Activated naive CD4-positive, alpha-beta T cell treated with anti-CD3 and anti-CD28 coated beads, Interleukin-2, amount 10 ng/mL, durations not matched to agents 7 days and 5 days (primary cell): ENCODE measurements at regions not wholly inside any gene's neighbourhood (a gene's known extent, or its start where the extent isn't known, plus 50 kb on each side); places are given as distances from the start of the nearest gene placed in this dataset.

ENCODE experiments used
- CTCF ChIA-PET: fragments of 350-600 bp; sonication (Branson Sonifier 250); formaldehyde crosslinking; loops from one replicate; lab custom pipeline; 2021; ENCODE audit warnings: antibody characterized with exemption; lab: Charles Lee
- DNase-seq: peaks from one replicate; pipeline ENCODE4 v3.0.0-alpha.2; 2020
- H3K27ac Mint-ChIP-seq: one replicate; pipeline ENCODE4 v1.8.0; 2021; ENCODE audit warnings: mild to moderate bottlenecking, moderate library complexity, mixed read lengths
- H3K27me3 Mint-ChIP-seq: one replicate; pipeline ENCODE4 v1.8.0; 2021; ENCODE audit warnings: mild to moderate bottlenecking, mixed read lengths
- H3K36me3 Mint-ChIP-seq: one replicate; pipeline ENCODE4 v1.8.0; 2021; ENCODE audit warnings: mixed read lengths
- H3K4me1 Mint-ChIP-seq: one replicate; pipeline ENCODE4 v1.8.0; 2021; ENCODE audit warnings: mixed read lengths
- H3K4me3 Mint-ChIP-seq: one replicate; pipeline ENCODE4 v1.8.0; 2021; ENCODE audit warnings: mild to moderate bottlenecking, moderate library complexity, mixed read lengths
- H3K9me3 Mint-ChIP-seq: one replicate; pipeline ENCODE4 v1.8.0; 2021; ENCODE audit warnings: mixed read lengths

GRCh38 chr10:111921821-111922220 lies 261.7 kb downstream of the GPAM start:
- H3K36me3 Mint-ChIP-seq, result no peaks in the 10 kb centered on the region
- no peak overlapping the region for H3K4me3 Mint-ChIP-seq
- H3K4me1 Mint-ChIP-seq, result no peaks in the 10 kb centered on the region
- CTCF ChIA-PET, result no interaction called here
- no peak for DNase-seq
- H3K27me3 Mint-ChIP-seq, result no peaks in the 10 kb centered on the region
- no peaks in the 10 kb centered on the region for H3K9me3 Mint-ChIP-seq
- H3K27ac Mint-ChIP-seq, result no peak overlapping the region

DNA sequence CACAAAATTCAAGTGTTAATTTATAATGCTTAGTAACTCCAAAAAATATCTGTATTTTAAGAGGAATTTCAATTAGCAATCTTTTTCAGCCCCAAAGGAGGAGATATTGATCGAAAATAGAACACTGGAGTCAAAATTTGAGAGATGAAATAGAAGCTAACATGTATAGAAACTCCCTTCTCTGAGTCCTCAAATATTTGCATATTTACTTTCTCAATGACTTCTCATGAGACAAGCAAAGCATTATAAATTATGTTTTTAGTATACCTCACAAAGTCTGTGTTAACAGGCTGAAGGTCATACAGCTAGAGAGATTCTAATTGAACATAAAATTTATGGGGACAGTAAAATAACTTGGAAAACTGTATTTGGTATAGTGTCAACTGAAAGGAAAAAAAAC lies 260.5 kb downstream of the GPAM start:
- CTCF ChIA-PET, result no interaction called here
- H3K9me3 Mint-ChIP-seq, result no peaks in the 10 kb centered on the region
- no peak overlapping the region for H3K4me3 Mint-ChIP-seq

GRCh38 chr10:111926286-111926685 lies 257.3 kb downstream of the GPAM start:
- H3K4me3 Mint-ChIP-seq, result no peak overlapping the region
- no peak overlapping the region for H3K27ac Mint-ChIP-seq
- CTCF ChIA-PET, result no interaction called here
- no peaks in the 10 kb centered on the region for H3K9me3 Mint-ChIP-seq
- no peaks in the 10 kb centered on the region for H3K27me3 Mint-ChIP-seq
- H3K4me1 Mint-ChIP-seq, result no peaks in the 10 kb centered on the region
- H3K36me3 Mint-ChIP-seq, result no peaks in the 10 kb centered on the region
- DNase-seq, result no peak

More for the DNA sequence above, 260.5 kb downstream of the GPAM start:
- no peak for DNase-seq
- H3K27me3 Mint-ChIP-seq, result no peaks in the 10 kb centered on the region
- no peak overlapping the region for H3K27ac Mint-ChIP-seq
- no peaks in the 10 kb centered on the region for H3K4me1 Mint-ChIP-seq
- H3K36me3 Mint-ChIP-seq, result no peaks in the 10 kb centered on the region

DNA sequence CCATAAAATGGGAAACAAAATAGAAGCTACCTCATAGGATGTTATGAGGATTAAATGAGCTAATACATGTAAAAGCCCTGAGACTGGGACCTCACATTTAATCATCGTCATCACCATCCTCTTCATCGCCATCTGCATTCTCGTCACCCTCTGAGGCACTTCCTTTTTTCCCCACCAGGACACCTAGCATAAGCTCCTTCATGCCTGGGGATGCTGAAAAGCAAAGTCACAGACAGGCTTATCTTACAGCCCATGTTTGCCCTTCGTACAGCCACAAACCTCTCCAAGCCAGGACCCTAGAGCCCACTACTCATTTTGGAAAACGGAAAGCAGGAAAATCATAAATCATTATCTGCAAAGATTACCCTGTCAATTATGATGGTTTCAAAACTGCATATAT lies 249.6 kb downstream of the GPAM start:
- Mint-ChIP-seq H3K9me3 (no peaks in the 10 kb centered on the region), H3K4me1 (no peaks in the 10 kb centered on the region), H3K36me3 (no peaks in the 10 kb centered on the region), H3K27me3 (no peaks in the 10 kb centered on the region), H3K27ac (no peak overlapping the region), H3K4me3 (no peak overlapping the region)
- DNase-seq, result no peak
- CTCF ChIA-PET, result no interaction called here

DNA sequence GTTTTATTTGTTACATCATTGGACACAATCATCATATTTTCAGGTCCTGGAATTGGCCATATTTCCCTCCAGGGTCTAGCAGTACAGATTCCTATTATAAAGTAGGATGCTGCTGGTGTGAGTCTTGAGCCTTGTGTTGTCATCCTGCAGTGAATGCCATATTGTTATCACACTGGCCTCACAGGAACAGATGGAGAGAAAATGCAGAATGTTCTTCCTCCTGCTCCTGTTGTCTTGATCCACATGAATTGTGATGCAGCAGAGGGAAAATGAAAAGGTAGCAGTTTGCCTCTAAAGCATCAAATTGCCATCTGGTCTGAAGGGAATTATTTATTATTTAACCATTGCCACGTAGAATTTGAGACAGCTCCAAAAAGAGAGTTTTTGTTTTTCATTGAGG lies 248.6 kb downstream of the GPAM start:
- DNase-seq, result no peak
- H3K9me3 Mint-ChIP-seq, result no peaks in the 10 kb centered on the region
- no peaks in the 10 kb centered on the region for H3K36me3 Mint-ChIP-seq
- no peak overlapping the region for H3K27ac Mint-ChIP-seq
- H3K4me1 Mint-ChIP-seq, result no peaks in the 10 kb centered on the region
- no peak overlapping the region for H3K4me3 Mint-ChIP-seq
- CTCF ChIA-PET, result no interaction called here
- no peaks in the 10 kb centered on the region for H3K27me3 Mint-ChIP-seq

DNA sequence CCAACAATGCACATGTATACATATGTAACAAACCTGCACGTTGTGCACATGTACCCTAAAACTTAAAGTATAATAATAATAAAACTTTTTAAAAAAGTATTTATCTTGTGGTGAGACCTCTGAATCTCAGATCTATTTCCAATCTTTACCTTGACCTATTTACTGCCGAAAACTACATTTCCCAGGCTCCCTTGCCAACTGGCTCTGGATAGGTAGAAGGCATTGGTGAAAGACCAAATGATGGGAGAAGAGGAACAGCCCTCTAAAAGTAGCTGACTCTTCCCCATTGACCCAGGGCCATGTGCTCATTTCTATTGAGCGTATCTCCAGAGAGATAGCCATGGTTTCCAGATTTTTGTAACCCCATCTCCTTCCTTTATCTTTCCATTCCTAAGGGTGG lies 247.4 kb downstream of the GPAM start:
- Mint-ChIP-seq H3K27ac (no peak overlapping the region), H3K4me3 (no peak overlapping the region), H3K9me3 (no peaks in the 10 kb centered on the region), H3K36me3 (no peaks in the 10 kb centered on the region), H3K4me1 (no peaks in the 10 kb centered on the region), H3K27me3 (no peaks in the 10 kb centered on the region)
- CTCF ChIA-PET, result no interaction called here
- DNase-seq, result no peak

- peaks cover 2% of the 10 kb centered on the region for H3K9me3 Mint-ChIP-seq
- no peaks in the 10 kb centered on the region for H3K27me3 Mint-ChIP-seq
- no peaks in the 10 kb centered on the region for H3K36me3 Mint-ChIP-seq
- CTCF ChIA-PET, result no interaction called here
- no peak overlapping the region for H3K4me3 Mint-ChIP-seq
- H3K4me1 Mint-ChIP-seq, result no peaks in the 10 kb centered on the region
- H3K27ac Mint-ChIP-seq, result no peak overlapping the region
- no peak for DNase-seq
Observed at GRCh38 chr10:111944331-111944730, 239.2 kb downstream of the GPAM start.

DNA sequence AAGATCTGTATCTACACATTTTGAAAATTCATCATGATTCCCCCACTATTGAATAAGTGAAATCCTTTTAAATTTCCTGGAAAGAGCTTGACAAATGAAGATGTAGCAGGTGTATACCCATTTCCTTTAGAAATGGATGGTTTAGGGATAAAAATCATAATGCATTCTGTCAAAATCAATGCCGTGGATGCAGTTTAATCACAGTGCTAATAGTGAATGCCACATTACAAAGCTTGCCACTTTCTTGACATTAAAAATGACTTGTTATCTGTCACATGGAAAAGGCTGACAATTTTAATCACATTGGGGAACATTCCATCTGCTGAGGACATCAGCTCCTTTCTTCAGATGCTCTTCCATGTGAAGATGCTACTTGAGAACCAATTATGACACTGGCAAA lies 229.6 kb downstream of the GPAM start:
- Mint-ChIP-seq H3K27ac (no peak overlapping the region), H3K4me3 (no peak overlapping the region), H3K9me3 (peaks cover 12% of the 10 kb centered on the region), H3K4me1 (no peaks in the 10 kb centered on the region), H3K27me3 (no peaks in the 10 kb centered on the region), H3K36me3 (no peaks in the 10 kb centered on the region)
- CTCF ChIA-PET, result no interaction called here
- no peak for DNase-seq

- peaks cover 12% of the 10 kb centered on the region for H3K9me3 Mint-ChIP-seq
- H3K36me3 Mint-ChIP-seq, result no peaks in the 10 kb centered on the region
- no peaks in the 10 kb centered on the region for H3K4me1 Mint-ChIP-seq
- no peak for DNase-seq
- H3K27ac Mint-ChIP-seq, result no peak overlapping the region
- CTCF ChIA-PET, result no interaction called here
- no peaks in the 10 kb centered on the region for H3K27me3 Mint-ChIP-seq
- H3K4me3 Mint-ChIP-seq, result no peak overlapping the region
Observed at GRCh38 chr10:111954386-111954785, 229.2 kb downstream of the GPAM start.

DNA sequence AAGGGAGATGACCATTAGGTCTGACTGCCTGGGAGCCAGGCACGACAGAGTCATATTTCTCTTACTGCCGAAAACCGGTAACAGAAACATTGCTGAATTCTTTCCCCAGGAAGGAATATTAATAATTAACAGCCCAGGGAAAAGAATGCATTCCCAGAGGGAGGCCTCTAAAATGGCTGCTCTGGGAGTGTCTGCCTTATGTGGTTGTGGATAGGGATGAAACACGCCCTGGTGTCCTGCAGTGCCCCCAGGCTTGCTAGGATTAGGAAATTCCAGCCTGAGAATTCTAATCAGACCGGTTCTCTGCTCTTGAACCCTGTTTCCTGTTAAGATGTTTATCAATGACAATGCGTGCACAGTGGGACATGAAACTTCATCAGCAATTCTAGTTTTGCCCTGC lies 226.7 kb downstream of the GPAM start:
- no peak overlapping the region for H3K4me3 Mint-ChIP-seq
- H3K27me3 Mint-ChIP-seq, result no peaks in the 10 kb centered on the region
- DNase-seq, result no peak
- H3K27ac Mint-ChIP-seq, result no peak overlapping the region
- H3K4me1 Mint-ChIP-seq, result no peaks in the 10 kb centered on the region
- peaks cover 12% of the 10 kb centered on the region for H3K9me3 Mint-ChIP-seq
- no peaks in the 10 kb centered on the region for H3K36me3 Mint-ChIP-seq
- CTCF ChIA-PET, result no interaction called here

GRCh38 chr10:111962951-111963350 lies 220.6 kb downstream of the GPAM start:
- H3K27ac Mint-ChIP-seq, result no peak overlapping the region
- no peak overlapping the region for H3K4me3 Mint-ChIP-seq
- H3K9me3 Mint-ChIP-seq, result peaks cover 3% of the 10 kb centered on the region
- H3K4me1 Mint-ChIP-seq, result no peaks in the 10 kb centered on the region
- CTCF ChIA-PET, result no interaction called here
- no peak for DNase-seq
- no peaks in the 10 kb centered on the region for H3K27me3 Mint-ChIP-seq
- H3K36me3 Mint-ChIP-seq, result no peaks in the 10 kb centered on the region

- Mint-ChIP-seq H3K36me3 (no peaks in the 10 kb centered on the region), H3K27me3 (no peaks in the 10 kb centered on the region), H3K27ac (no peak overlapping the region), H3K9me3 (peaks cover 3% of the 10 kb centered on the region), H3K4me1 (no peaks in the 10 kb centered on the region), H3K4me3 (no peak overlapping the region)
- CTCF ChIA-PET, result no interaction called here
- no peak for DNase-seq
Observed at GRCh38 chr10:111967116-111967515, 216.4 kb downstream of the GPAM start.

DNA sequence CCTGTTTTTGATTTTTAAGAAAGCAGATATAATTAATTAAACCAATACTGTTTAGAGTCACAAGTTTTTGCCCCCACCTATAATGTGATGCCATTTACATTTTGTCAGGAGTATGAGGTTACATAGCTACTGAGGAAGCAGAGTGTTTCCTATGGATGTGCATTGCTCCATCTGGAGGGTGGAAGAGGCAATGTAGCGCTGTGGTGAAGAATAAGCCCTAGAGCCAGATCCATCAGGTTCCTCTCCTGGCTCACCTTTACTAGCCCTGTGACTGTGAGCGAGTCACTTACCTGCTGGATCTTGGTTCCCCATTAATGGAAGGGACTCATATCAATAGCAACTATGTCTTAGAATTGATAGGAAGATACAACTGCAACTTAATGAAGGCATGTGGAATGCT lies 216.0 kb downstream of the GPAM start:
- H3K4me1 Mint-ChIP-seq, result no peaks in the 10 kb centered on the region

DNA sequence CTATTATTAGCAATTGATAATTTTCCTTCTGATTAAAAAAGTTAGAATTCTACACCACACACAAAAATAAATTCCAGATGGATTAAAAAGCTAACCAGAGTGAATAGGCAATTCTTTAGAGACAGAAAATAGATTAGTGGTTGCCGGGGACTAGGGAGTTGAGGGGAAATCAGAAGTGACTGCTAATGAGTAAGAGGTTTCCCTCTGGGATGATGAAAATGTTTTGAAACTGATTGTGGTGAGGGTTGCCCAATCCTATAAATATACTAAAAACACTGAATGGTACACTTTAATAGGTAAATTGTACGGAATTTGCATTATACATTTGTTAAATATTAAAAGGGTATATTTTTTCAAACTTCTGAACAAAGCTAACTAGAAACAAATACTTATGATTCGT lies 214.9 kb downstream of the GPAM start:
- no peaks in the 10 kb centered on the region for H3K36me3 Mint-ChIP-seq
- no peak for DNase-seq
- H3K4me3 Mint-ChIP-seq, result no peak overlapping the region
- no peaks in the 10 kb centered on the region for H3K27me3 Mint-ChIP-seq
- no peak overlapping the region for H3K27ac Mint-ChIP-seq
- peaks cover 3% of the 10 kb centered on the region for H3K9me3 Mint-ChIP-seq
- CTCF ChIA-PET, result no interaction called here
- no peaks in the 10 kb centered on the region for H3K4me1 Mint-ChIP-seq

More for the DNA sequence above, 216.0 kb downstream of the GPAM start:
- CTCF ChIA-PET, result no interaction called here
- Mint-ChIP-seq H3K27me3 (no peaks in the 10 kb centered on the region), H3K9me3 (peaks cover 3% of the 10 kb centered on the region), H3K4me3 (no peak overlapping the region), H3K27ac (no peak overlapping the region), H3K36me3 (no peaks in the 10 kb centered on the region)
- DNase-seq, result no peak

GRCh38 chr10:111970111-111970510 lies 213.5 kb downstream of the GPAM start:
- Mint-ChIP-seq H3K27me3 (no peaks in the 10 kb centered on the region), H3K4me3 (no peak overlapping the region), H3K4me1 (no peaks in the 10 kb centered on the region)

GRCh38 chr10:111972109-111972508 lies 211.5 kb downstream of the GPAM start:
- Mint-ChIP-seq H3K27ac (no peak overlapping the region), H3K4me3 (no peak overlapping the region), H3K36me3 (no peaks in the 10 kb centered on the region), H3K27me3 (no peaks in the 10 kb centered on the region), H3K4me1 (no peaks in the 10 kb centered on the region), H3K9me3 (no peaks in the 10 kb centered on the region)
- CTCF ChIA-PET, result no interaction called here
- DNase-seq, result no peak

More at GRCh38 chr10:111970111-111970510, 213.5 kb downstream of the GPAM start:
- no peak for DNase-seq
- H3K9me3 Mint-ChIP-seq, result peaks cover 2% of the 10 kb centered on the region
- no peaks in the 10 kb centered on the region for H3K36me3 Mint-ChIP-seq
- no peak overlapping the region for H3K27ac Mint-ChIP-seq
- CTCF ChIA-PET, result no interaction called here
